ENCODE measurements at regions not wholly inside any gene's neighbourhood (a gene's known extent, or its start where the extent isn't known, plus 50 kb on each side); places are given as distances from the start of the nearest gene placed in this dataset.
"Not testable (repeated sequence)": the region's sequence is repeated elsewhere in the genome, so short reads cannot be mapped to it uniquely, and the experiment has no call there.

- peak; percentile 75 to 83 for DNase-seq (ENCODE audit: low read depth in 2 of 2)
- peak overlapping the region; percentile 63 to 87 for H3K4me3 ChIP-seq (replicated peaks in 1 of 2; ENCODE audit: low read depth in 2 of 2, low read length in 2 of 2)
Measured at GRCh38 chr17:30731210-30732132, 93.0 kb downstream of the CRLF3 start.

- not testable (repeated sequence) for DNase-seq (ENCODE audit: low read depth in 2 of 2)
- H3K4me3 ChIP-seq (replicated peaks in 1 of 2; ENCODE audit: low read depth in 2 of 2, low read length in 2 of 2), result peak overlapping the region; percentile 17 to 41
Measured at GRCh38 chr17:30730837-30731209, 93.7 kb downstream of the CRLF3 start.

GRCh38 chr17:30730171-30730836 lies 94.2 kb downstream of the CRLF3 start:
- H3K4me3 ChIP-seq (replicated peaks in 1 of 2; ENCODE audit: low read depth in 2 of 2, low read length in 2 of 2); DNase-seq (ENCODE audit: low read depth in 2 of 2): not testable (repeated sequence)

GRCh38 chr17:30729471-30730170 lies 94.9 kb downstream of the CRLF3 start:
- not testable (repeated sequence) for H3K4me3 ChIP-seq (replicated peaks in 1 of 2; ENCODE audit: low read depth in 2 of 2, low read length in 2 of 2); DNase-seq (ENCODE audit: low read depth in 2 of 2)

- not testable (repeated sequence) for DNase-seq (ENCODE audit: low read depth in 2 of 2); H3K4me3 ChIP-seq (replicated peaks in 1 of 2; ENCODE audit: low read depth in 2 of 2, low read length in 2 of 2)
Measured at GRCh38 chr17:30727517-30727916, 97.0 kb downstream of the CRLF3 start.

- not testable (repeated sequence) for H3K4me3 ChIP-seq (replicated peaks in 1 of 2; ENCODE audit: low read depth in 2 of 2, low read length in 2 of 2); DNase-seq (ENCODE audit: low read depth in 2 of 2)
Measured at GRCh38 chr17:30726734-30727133, 97.8 kb downstream of the CRLF3 start.

GRCh38 chr17:30726310-30726709 lies 98.2 kb downstream of the CRLF3 start:
- DNase-seq (ENCODE audit: low read depth in 2 of 2); H3K4me3 ChIP-seq (replicated peaks in 1 of 2; ENCODE audit: low read depth in 2 of 2, low read length in 2 of 2): not testable (repeated sequence)

GRCh38 chr17:30724034-30724650 lies 100.3 kb downstream of the CRLF3 start:
- not testable (repeated sequence) for DNase-seq (ENCODE audit: low read depth in 2 of 2); H3K4me3 ChIP-seq (replicated peaks in 1 of 2; ENCODE audit: low read depth in 2 of 2, low read length in 2 of 2)

- not testable (repeated sequence) for H3K4me3 ChIP-seq (replicated peaks in 1 of 2; ENCODE audit: low read depth in 2 of 2, low read length in 2 of 2); DNase-seq (ENCODE audit: low read depth in 2 of 2)
Measured at GRCh38 chr17:30722114-30722780, 102.2 kb downstream of the CRLF3 start.

- H3K4me3 ChIP-seq (replicated peaks in 1 of 2; ENCODE audit: low read depth in 2 of 2, low read length in 2 of 2), result not testable (repeated sequence)
Measured at GRCh38 chr17:30720971-30721370, 103.5 kb downstream of the CRLF3 start.

GRCh38 chr17:30720013-30720471 lies 104.5 kb downstream of the CRLF3 start:
- no peak for DNase-seq (ENCODE audit: low read depth in 2 of 2)

More at GRCh38 chr17:30720971-30721370, 103.5 kb downstream of the CRLF3 start:
- DNase-seq (ENCODE audit: low read depth in 2 of 2), result not testable (repeated sequence)

More at GRCh38 chr17:30720013-30720471, 104.5 kb downstream of the CRLF3 start:
- no peak for TF ChIP-seq CTCF (IDR thresholded peaks at IDR 0.05; ENCODE audit: low read depth, low read length)
- H3K4me3 ChIP-seq (replicated peaks in 1 of 2; ENCODE audit: low read depth in 2 of 2, low read length in 2 of 2), result no peak overlapping the region
